SK-N-MC (cell line): ENCODE measurements at regions not wholly inside any gene's neighbourhood (a gene's known extent, or its start where the extent isn't known, plus 50 kb on each side); places are given as distances from the start of the nearest gene placed in this dataset.
A peak's percentile ranks its signal among the peaks of the same experiment; 100 is the strongest.

Experiments
- DNase-seq: peaks from one replicate; pipeline ENCODE4 v3.0.0-alpha.2; 2011; ENCODE audit warnings: low read depth, low spot score
- H3K27ac ChIP-seq: fragments of 200-600 bp; sonication (generic); 2 replicates; pipeline ENCODE4 v1.5.1; 2016; ENCODE audit warnings: mixed run types
- H3K36me3 ChIP-seq: fragments of 200-600 bp; sonication (generic); 2 replicates; pipeline ENCODE4 v1.6.1; 2017; ENCODE audit warnings: antibody characterized with exemption, low read length, mixed read lengths; ENCODE audit not compliant: insufficient read depth
- H3K4me3 ChIP-seq: fragments of 200-600 bp; sonication (generic); 2 replicates; pipeline ENCODE4 v1.5.1; 2016
- H3K9ac ChIP-seq: fragments of 200-600 bp; sonication (generic); 2 replicates; pipeline ENCODE4 v1.8.0; 2017; ENCODE audit warnings: mixed run types, mixed read lengths; ENCODE audit not compliant: insufficient read length
- H3K9me3 ChIP-seq: fragments of 200-600 bp; sonication (generic); 2 replicates; pipeline ENCODE4 v1.6.1; 2017; ENCODE audit warnings: low read depth, mild to moderate bottlenecking, antibody characterized with exemption, low read length, moderate library complexity, mixed read lengths
- EZH2 ChIP-seq: fragments of 200-600 bp; sonication (generic); IDR thresholded peaks from one replicate; pipeline ENCODE4 v1.6.1; 2017; ENCODE audit warnings: antibody characterized with exemption
- FOXP2 ChIP-seq: optimal IDR thresholded peaks from 2 replicates; pipeline ENCODE3; 2011; ENCODE audit warnings: mild to moderate bottlenecking, moderate library complexity; ENCODE audit not compliant: insufficient read depth; ENCODE audit errors: extremely low read length, control extremely low read depth
- POLR2AphosphoS5 ChIP-seq: IDR thresholded peaks from 2 replicates; pipeline ENCODE4 v1.6.1; 2012; ENCODE audit warnings: mild to moderate bottlenecking, low read depth, low read length, borderline replicate concordance

DNA sequence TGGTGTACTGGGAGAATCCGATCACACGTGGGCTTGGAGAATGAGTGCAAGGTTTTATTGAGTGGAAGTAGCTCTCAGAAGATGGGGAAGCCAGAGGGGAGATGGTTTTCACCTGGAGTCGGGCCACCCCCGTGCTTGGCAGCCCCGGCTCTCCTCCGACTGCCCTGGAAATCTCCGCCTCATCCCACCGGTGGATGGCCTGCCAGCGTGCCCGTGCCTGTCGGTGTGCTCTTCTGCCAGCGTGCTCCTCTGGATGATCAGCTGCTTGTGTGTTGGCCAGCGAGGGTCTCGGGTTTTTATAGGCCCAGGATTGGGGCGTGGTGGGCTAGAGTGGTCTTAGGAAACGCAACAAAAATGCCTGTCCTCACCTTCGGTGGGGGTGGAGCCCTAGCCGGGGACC lies 368.0 kb downstream of the FAT4 start:
- no peak overlapping the region for H3K9ac ChIP-seq
- H3K4me3 ChIP-seq: no peak overlapping the region
- no peak for TF ChIP-seq POLR2AphosphoS5
- no peak for TF ChIP-seq FOXP2
- no peak for TF ChIP-seq EZH2
- no peak overlapping the region for H3K27ac ChIP-seq
- no peak for DNase-seq
- H3K36me3 ChIP-seq: no peaks in the 10 kb centered on the region
- no peaks in the 10 kb centered on the region for H3K9me3 ChIP-seq

DNA sequence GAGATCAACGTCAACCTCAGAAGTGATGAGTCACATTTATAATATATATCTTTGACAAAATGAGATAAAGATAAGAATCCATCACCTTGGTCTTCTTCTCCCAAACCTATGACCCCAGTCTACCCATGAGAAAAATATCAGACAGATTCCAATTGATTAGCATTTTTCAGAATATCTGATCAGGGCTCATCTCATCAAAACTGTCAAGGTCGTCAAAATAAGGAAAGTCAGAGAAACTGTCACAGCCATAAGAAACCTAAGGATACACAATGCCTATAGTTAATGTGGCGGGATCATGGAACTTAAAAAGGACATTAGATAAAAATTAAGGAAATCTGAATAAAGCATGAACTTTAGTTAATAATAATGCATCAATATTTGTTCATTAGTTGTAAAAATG lies 374.1 kb downstream of the FAT4 start:
- no peak for TF ChIP-seq FOXP2
- no peak for TF ChIP-seq POLR2AphosphoS5
- no peak for TF ChIP-seq EZH2
- no peaks in the 10 kb centered on the region for H3K36me3 ChIP-seq
- no peak overlapping the region for H3K9ac ChIP-seq
- DNase-seq: no peak
- H3K4me3 ChIP-seq: no peak overlapping the region
- H3K9me3 ChIP-seq: no peaks in the 10 kb centered on the region
- H3K27ac ChIP-seq: no peak overlapping the region

DNA sequence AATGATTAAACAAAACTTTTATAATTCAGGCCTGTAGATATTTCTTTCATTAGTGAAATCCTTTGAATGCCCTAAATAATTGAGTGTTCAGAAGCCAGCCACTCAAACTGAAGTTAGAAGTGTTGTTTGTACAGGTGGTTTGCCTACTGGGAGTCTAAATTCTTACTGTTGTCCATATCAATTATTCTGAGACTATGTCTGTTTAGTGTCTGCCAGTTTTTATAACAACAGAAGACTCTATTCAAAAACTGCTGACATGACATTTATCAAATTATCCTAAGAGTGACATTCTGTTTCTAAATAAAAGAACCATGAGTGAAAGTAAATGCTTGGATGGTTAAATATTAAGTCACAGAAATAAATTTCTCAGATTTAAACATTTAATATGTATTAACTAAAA lies 375.1 kb downstream of the FAT4 start:
- no peak overlapping the region for H3K4me3 ChIP-seq
- no peaks in the 10 kb centered on the region for H3K9me3 ChIP-seq
- no peak overlapping the region for H3K9ac ChIP-seq
- DNase-seq: no peak
- TF ChIP-seq FOXP2: no peak
- no peak for TF ChIP-seq EZH2
- TF ChIP-seq POLR2AphosphoS5: no peak
- no peak overlapping the region for H3K27ac ChIP-seq
- no peaks in the 10 kb centered on the region for H3K36me3 ChIP-seq

DNA sequence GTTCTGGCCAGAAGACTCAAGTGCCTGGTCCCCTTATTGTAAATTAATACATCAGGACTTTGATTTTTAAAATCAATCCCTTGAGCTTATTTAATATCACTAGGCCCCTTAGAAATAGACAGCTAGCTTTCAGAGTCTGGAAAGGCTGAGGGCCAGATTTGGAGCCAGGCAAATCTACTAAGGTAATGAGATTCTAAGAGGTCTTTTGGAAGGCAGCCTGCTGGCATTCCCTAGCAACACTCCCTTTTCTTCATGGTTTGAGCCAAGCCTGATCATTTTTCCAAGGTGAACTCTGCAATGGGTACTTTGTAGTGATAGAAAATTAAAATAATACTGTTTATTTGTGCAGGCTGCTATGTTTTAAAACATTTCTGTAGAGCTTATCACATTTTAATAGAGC lies 378.5 kb downstream of the FAT4 start:
- H3K9me3 ChIP-seq: no peaks in the 10 kb centered on the region
- no peak overlapping the region for H3K27ac ChIP-seq
- DNase-seq: no peak
- TF ChIP-seq POLR2AphosphoS5: no peak
- no peak for TF ChIP-seq FOXP2
- TF ChIP-seq EZH2: no peak
- H3K4me3 ChIP-seq: no peak overlapping the region
- H3K36me3 ChIP-seq: no peaks in the 10 kb centered on the region
- H3K9ac ChIP-seq: no peak overlapping the region

DNA sequence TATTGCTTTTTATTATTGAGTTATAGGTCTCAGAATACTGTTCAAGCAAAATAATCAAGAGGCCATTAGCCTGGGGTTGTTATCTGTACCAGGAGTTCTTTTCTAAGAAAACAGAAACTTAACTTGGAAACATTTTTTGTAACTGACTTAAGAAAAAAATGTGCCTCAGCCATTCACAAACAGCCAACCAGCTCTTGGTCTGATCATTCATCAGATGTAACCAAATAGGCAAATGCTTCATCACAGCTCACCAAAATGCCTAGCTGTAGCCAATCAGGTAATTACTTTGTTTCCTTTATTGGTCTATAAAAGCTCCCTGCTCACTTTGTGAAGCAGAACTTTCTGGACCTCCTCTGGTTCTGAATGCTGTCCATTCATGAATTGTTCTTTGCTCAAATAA lies 387.7 kb downstream of the FAT4 start:
- Histone ChIP-seq H3K27ac (no peak overlapping the region), H3K36me3 (no peaks in the 10 kb centered on the region), H3K4me3 (no peak overlapping the region), H3K9ac (no peak overlapping the region), H3K9me3 (no peaks in the 10 kb centered on the region)
- no peak for DNase-seq
- TF ChIP-seq FOXP2 (no peak), EZH2 (no peak), POLR2AphosphoS5 (no peak)

DNA sequence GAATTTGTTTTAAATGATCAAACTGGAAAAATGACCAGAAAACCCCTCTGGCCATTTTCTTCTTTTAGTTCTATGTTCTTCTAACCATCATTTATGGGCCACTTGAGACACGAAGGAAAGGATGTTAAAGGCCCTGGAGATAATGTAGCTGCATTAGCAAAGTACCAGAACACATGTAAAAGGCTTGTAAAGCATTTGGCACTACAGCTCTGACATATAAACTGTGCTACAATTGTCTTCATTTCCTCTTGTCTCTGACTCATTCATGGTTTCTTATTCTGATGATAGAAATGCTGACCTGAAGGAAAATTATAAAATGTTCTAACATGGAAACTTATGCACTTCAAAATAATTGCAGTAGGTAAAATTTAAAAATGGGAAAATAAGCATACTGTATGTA lies 388.7 kb downstream of the FAT4 start:
- no peak overlapping the region for H3K9ac ChIP-seq
- peak overlapping the region; percentile 9 for H3K4me3 ChIP-seq
- H3K27ac ChIP-seq: peak overlapping the region; percentile 82
- peak; percentile 66 for DNase-seq
- no peaks in the 10 kb centered on the region for H3K9me3 ChIP-seq
- H3K36me3 ChIP-seq: no peaks in the 10 kb centered on the region
- no peak for TF ChIP-seq POLR2AphosphoS5
- no peak for TF ChIP-seq FOXP2
- TF ChIP-seq EZH2: no peak

DNA sequence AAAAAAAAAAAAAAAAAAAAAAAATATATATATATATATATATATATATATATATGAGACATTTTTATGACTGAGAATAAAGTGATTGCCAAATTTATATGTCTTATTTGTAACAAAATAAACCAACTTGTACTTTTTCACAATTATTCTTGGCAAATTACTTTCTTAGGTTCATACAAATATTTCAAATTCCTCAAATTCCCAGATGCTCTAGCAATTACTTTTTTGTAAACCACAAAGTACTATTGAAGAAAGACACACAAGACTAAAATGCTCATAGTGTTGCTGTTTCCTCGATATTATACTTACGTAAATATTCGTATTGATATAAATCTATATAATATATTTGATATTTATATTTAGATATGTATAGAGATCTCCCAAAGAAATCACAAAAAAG lies 390.0 kb downstream of the FAT4 start:
- no peak overlapping the region for H3K9ac ChIP-seq
- H3K4me3 ChIP-seq: no peak overlapping the region
- no peaks in the 10 kb centered on the region for H3K36me3 ChIP-seq
- no peaks in the 10 kb centered on the region for H3K9me3 ChIP-seq
- no peak overlapping the region for H3K27ac ChIP-seq
- no peak for DNase-seq
- no peak for TF ChIP-seq EZH2
- no peak for TF ChIP-seq FOXP2
- TF ChIP-seq POLR2AphosphoS5: no peak

DNA sequence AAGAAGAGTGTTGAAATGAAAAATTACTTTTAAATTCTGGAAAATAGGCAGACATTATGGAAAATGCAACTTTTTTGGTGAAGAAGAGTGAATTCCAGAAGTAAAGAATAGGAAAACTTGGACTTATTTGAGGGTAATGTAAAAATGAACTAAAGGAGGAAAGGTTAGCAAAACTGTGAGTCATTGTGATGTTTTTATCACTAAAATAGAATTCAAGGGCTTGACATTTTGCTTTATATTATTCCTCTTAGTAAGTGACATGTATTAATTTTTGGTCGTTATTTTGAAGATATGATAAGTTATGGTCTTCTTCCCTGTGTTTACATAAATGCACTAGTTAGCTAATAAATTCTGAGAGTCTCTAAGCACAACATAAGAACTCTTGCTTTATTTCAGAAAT lies 390.9 kb downstream of the FAT4 start:
- TF ChIP-seq EZH2 (no peak), FOXP2 (no peak), POLR2AphosphoS5 (no peak)
- Histone ChIP-seq H3K36me3 (no peaks in the 10 kb centered on the region), H3K4me3 (no peak overlapping the region), H3K9me3 (no peaks in the 10 kb centered on the region), H3K9ac (no peak overlapping the region), H3K27ac (peak overlapping the region; percentile 47; the same call in 1 of the 2 replicates)
- DNase-seq: no peak

DNA sequence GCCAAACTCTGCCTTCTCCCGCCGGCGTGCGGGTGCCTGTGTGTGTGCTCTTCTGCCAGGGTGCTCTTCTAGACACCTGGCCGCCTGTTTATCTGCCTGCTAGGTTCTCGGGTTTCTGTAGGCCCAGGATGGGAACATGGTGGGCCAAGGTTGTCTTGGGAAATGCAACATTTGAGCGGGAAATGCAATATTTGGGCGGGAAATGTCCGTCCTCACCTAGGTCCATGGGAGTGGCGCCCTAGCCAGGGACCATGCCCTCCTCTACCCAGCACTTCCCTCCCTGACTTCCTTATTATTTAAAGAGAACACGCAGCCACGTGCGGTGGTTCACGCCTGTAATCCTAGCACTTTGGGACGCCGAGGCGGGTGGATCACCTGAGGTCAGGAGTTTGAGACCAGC lies 392.6 kb downstream of the FAT4 start:
- no peak overlapping the region for H3K27ac ChIP-seq

DNA sequence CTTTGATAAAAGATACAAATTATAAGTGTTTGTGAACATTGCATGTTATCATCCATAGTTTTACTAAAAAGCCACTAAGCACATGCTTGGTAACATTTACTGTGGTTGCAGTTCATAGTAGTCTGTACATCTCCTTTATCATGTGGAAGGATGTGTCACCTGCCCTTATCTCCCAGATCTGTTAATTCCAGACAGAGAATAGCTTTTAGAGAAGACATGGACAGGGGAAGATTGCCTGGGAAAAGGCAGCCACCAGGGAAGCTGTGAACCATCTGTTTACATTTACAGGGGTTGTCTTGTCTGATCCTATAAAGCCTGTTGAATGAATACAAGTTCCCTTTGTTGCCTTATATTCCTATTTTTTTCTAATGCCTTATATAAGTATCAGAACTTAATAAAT lies 396.0 kb downstream of the FAT4 start:
- Histone ChIP-seq H3K36me3 (no peaks in the 10 kb centered on the region), H3K27ac (no peak overlapping the region), H3K9ac (no peak overlapping the region), H3K9me3 (no peaks in the 10 kb centered on the region), H3K4me3 (no peak overlapping the region)
- no peak for DNase-seq
- TF ChIP-seq EZH2 (no peak), POLR2AphosphoS5 (no peak), FOXP2 (no peak)

More for the DNA sequence above, 392.6 kb downstream of the FAT4 start:
- H3K36me3 ChIP-seq: no peaks in the 10 kb centered on the region
- no peak for TF ChIP-seq POLR2AphosphoS5
- no peak for TF ChIP-seq FOXP2
- TF ChIP-seq EZH2: no peak
- no peak overlapping the region for H3K9ac ChIP-seq
- H3K4me3 ChIP-seq: no peak overlapping the region
- no peak for DNase-seq
- H3K9me3 ChIP-seq: no peaks in the 10 kb centered on the region
